Fibroblast of the conjunctiva (primary cell): ENCODE measurements at regions not wholly inside any gene's neighbourhood (a gene's known extent, or its start where the extent isn't known, plus 50 kb on each side); places are given as distances from the start of the nearest gene placed in this dataset.
"Not testable (repeated sequence)": the region's sequence is repeated elsewhere in the genome, so short reads cannot be mapped to it uniquely, and the experiment has no call there.

ENCODE experiments used
- DNase-seq: peaks from one replicate; pipeline ENCODE4 v3.0.0-alpha.2; 2010; ENCODE audit warnings: low read depth

GRCh38 chr5:15334551-15335266, 165.3 kb upstream of the FBXL7 start:
- DNase-seq = no peak

GRCh38 chr5:15333091-15333490, 166.9 kb upstream of the FBXL7 start:
- DNase-seq = no peak

- DNase-seq = no peak
Measured at GRCh38 chr5:15326932-15327331, 173.0 kb upstream of the FBXL7 start.

- no peak for DNase-seq
Measured at GRCh38 chr5:15326471-15326870, 173.5 kb upstream of the FBXL7 start.

GRCh38 chr5:15322421-15322820, 177.6 kb upstream of the FBXL7 start:
- no peak for DNase-seq

- DNase-seq = no peak
Measured at GRCh38 chr5:15321776-15322175, 178.2 kb upstream of the FBXL7 start.

GRCh38 chr5:15320871-15321270, 179.1 kb upstream of the FBXL7 start:
- DNase-seq = no peak

- no peak for DNase-seq
Measured at GRCh38 chr5:15304914-15305834, 194.8 kb upstream of the FBXL7 start.

GRCh38 chr5:15304066-15304731, 195.8 kb upstream of the FBXL7 start:
- no peak for DNase-seq

GRCh38 chr5:15300141-15300540, 199.8 kb upstream of the FBXL7 start:
- no peak for DNase-seq

GRCh38 chr5:15290953-15291352, 209.0 kb upstream of the FBXL7 start:
- no peak for DNase-seq

- DNase-seq = no peak
Measured at GRCh38 chr5:15286650-15287049, 213.3 kb upstream of the FBXL7 start.

- DNase-seq = no peak
Measured at GRCh38 chr5:15285901-15286583, 213.9 kb upstream of the FBXL7 start.

- DNase-seq = no peak
Measured at GRCh38 chr5:15284706-15285105, 215.3 kb upstream of the FBXL7 start.

GRCh38 chr5:15283076-15283475, 216.9 kb upstream of the FBXL7 start:
- no peak for DNase-seq

GRCh38 chr5:15282611-15283010, 217.4 kb upstream of the FBXL7 start:
- no peak for DNase-seq

GRCh38 chr5:15271596-15271995, 228.4 kb upstream of the FBXL7 start:
- not testable (repeated sequence) for DNase-seq

- DNase-seq = no peak
Measured at GRCh38 chr5:15267966-15268365, 232.0 kb upstream of the FBXL7 start.

GRCh38 chr5:15266841-15267240, 233.1 kb upstream of the FBXL7 start:
- DNase-seq = no peak

GRCh38 chr5:15266229-15266628, 233.8 kb upstream of the FBXL7 start:
- no peak for DNase-seq

GRCh38 chr5:15263942-15264341, 236.0 kb upstream of the FBXL7 start:
- no peak for DNase-seq

GRCh38 chr5:15263406-15263805, 236.6 kb upstream of the FBXL7 start:
- no peak for DNase-seq
